IMR-90 (cell line): ENCODE measurements at regions not wholly inside any gene's neighbourhood (a gene's known extent, or its start where the extent isn't known, plus 50 kb on each side); places are given as distances from the start of the nearest gene placed in this dataset.

Source experiments
- CEBPB ChIP-seq: IDR thresholded peaks from 2 replicates; pipeline ENCODE4 v1.6.1; 2012; ENCODE audit warnings: low read depth, low read length, improper control_type of control experiment
- CHD1 ChIP-seq: IDR thresholded peaks from 2 replicates; pipeline ENCODE4 v1.6.1; 2012; ENCODE audit warnings: low read depth, low read length, improper control_type of control experiment
- CTCF ChIP-seq: conservative IDR thresholded peaks from 2 replicates; pipeline ENCODE4 v1.5.1; 2012; ENCODE audit warnings: mild to moderate bottlenecking, low read depth, low read length, improper control_type of control experiment
- MAFK ChIP-seq: IDR thresholded peaks from 2 replicates; pipeline ENCODE4 v1.6.1; 2012; ENCODE audit warnings: low read depth, low read length, improper control_type of control experiment
- MXI1 ChIP-seq: IDR thresholded peaks from 2 replicates; pipeline ENCODE4 v1.6.1; 2012; ENCODE audit warnings: low read depth, mild to moderate bottlenecking, low read length, moderate library complexity, borderline replicate concordance
- POLR2A ChIP-seq: IDR thresholded peaks from 2 replicates; pipeline ENCODE4 v1.6.1; 2012; ENCODE audit warnings: mild to moderate bottlenecking, low read depth, low read length
- RAD21 ChIP-seq: IDR thresholded peaks from 2 replicates; pipeline ENCODE4 v1.6.1; 2012; ENCODE audit warnings: low read length, improper control_type of control experiment
- RCOR1 ChIP-seq: IDR thresholded peaks from 2 replicates; pipeline ENCODE4 v1.6.1; 2012; ENCODE audit warnings: mild to moderate bottlenecking, low read length, improper control_type of control experiment; ENCODE audit not compliant: insufficient replicate concordance
- RFX5 ChIP-seq: IDR thresholded peaks from 2 replicates; pipeline ENCODE4 v1.8.0; 2012; ENCODE audit warnings: low read depth, mild to moderate bottlenecking, low read length, moderate library complexity
- SMC3 ChIP-seq: fragments of 150-350 bp; IDR thresholded peaks from 2 replicates; pipeline ENCODE4 v1.6.1; 2016; ENCODE audit warnings: low read depth, mild to moderate bottlenecking, antibody characterized with exemption, low read length, moderate library complexity
- USF2 ChIP-seq: fragments of 150-350 bp; IDR thresholded peaks from 2 replicates; pipeline ENCODE4 v1.6.1; 2017; ENCODE audit warnings: mild to moderate bottlenecking, antibody characterized with exemption, low read length, low read depth

DNA sequence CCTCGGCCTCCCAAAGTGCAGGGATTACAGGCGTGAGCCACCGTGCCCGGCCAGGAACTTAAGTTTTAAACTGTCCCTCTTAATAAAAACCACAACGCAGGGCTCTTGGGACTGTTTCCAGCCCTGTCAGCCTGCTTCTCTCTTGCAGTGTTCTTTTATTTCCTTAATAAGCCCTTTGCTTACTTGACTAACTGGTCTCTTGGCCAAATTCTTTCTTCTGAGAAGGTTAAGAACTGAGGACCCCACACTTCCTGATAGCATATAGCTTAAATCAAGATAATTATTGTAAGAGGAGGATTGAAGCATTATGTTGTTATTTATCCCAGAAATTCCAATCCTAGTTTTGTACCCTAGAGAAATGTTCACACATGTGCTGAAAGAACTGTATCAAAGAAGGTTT is 128.2 kb upstream of the UXS1 start:
- no peak for TF ChIP-seq CTCF
- no peak for TF ChIP-seq POLR2A
- no peak for TF ChIP-seq MAFK
- TF ChIP-seq RAD21 = no peak
- no peak for TF ChIP-seq CHD1
- no peak for TF ChIP-seq CEBPB
- no peak for TF ChIP-seq RFX5
- TF ChIP-seq MXI1 = no peak
- TF ChIP-seq SMC3 = no peak
- TF ChIP-seq RCOR1 = no peak
- no peak for TF ChIP-seq USF2
